Astrocyte of the spinal cord (primary cell): ENCODE measurements at regions not wholly inside any gene's neighbourhood (a gene's known extent, or its start where the extent isn't known, plus 50 kb on each side); places are given as distances from the start of the nearest gene placed in this dataset.
"Not testable (repeated sequence)": the region's sequence is repeated elsewhere in the genome, so short reads cannot be mapped to it uniquely, and the experiment has no call there.

Source experiments
- DNase-seq: peaks from one replicate; pipeline ENCODE4 v3.0.0; 2011; ENCODE audit warnings: low read depth, low spot score
- H3K4me3 ChIP-seq: 2 replicates; pipeline ENCODE4 v1.5.1; 2011; ENCODE audit warnings: low read depth, mild to moderate bottlenecking, low read length, moderate library complexity
- in situ Hi-C: cut with HindIII; loops from 2 replicates; pipeline ENCODE4 v1.10.0; 2017; ENCODE audit warnings: low sequenced_read_pairs
- TF ChIP-seq, protein P1 (sequence below): IDR thresholded peaks from 2 replicates; pipeline ENCODE4 v1.5.1; 2012; ENCODE audit warnings: low read depth, mild to moderate bottlenecking, low read length, inconsistent platforms

GRCh38 chr7:17046666-17047065, 164.9 kb upstream of the AGR3 start:
- DNase-seq = no peak
- in situ Hi-C loops = no loop called here
- TF ChIP-seq, protein P1, sequence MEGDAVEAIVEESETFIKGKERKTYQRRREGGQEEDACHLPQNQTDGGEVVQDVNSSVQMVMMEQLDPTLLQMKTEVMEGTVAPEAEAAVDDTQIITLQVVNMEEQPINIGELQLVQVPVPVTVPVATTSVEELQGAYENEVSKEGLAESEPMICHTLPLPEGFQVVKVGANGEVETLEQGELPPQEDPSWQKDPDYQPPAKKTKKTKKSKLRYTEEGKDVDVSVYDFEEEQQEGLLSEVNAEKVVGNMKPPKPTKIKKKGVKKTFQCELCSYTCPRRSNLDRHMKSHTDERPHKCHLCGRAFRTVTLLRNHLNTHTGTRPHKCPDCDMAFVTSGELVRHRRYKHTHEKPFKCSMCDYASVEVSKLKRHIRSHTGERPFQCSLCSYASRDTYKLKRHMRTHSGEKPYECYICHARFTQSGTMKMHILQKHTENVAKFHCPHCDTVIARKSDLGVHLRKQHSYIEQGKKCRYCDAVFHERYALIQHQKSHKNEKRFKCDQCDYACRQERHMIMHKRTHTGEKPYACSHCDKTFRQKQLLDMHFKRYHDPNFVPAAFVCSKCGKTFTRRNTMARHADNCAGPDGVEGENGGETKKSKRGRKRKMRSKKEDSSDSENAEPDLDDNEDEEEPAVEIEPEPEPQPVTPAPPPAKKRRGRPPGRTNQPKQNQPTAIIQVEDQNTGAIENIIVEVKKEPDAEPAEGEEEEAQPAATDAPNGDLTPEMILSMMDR = no peak
- no peak overlapping the region for H3K4me3 ChIP-seq

GRCh38 chr7:17053164-17053563, 171.4 kb upstream of the AGR3 start:
- in situ Hi-C loops, DNase-seq, H3K4me3 ChIP-seq: not testable (repeated sequence)

DNA sequence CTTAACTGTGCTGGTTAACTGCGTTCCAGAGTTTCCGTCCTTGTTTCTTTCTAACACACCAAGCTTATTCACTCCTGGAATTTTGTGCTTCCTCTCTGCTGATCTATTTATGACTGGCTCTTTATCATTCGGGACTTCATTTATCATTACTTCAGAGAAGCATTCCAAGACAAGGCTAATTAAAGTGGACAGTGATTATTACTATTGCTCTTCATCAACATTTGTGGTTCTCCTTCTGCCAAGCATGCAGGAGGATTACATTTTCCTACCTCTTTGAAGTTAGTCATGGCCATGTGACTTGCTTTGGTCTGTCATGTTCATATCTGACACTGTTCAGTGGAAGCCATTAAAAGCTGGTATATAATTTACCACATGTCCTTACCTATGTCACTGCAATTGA, 172.4 kb upstream of the AGR3 start:
- TF ChIP-seq, protein P1 = no peak

GRCh38 chr7:17054836-17055235, 173.1 kb upstream of the AGR3 start:
- TF ChIP-seq, protein P1 = no peak

More for the DNA sequence above, 172.4 kb upstream of the AGR3 start:
- no peak for DNase-seq
- in situ Hi-C loops = no loop called here
- no peak overlapping the region for H3K4me3 ChIP-seq

GRCh38 chr7:17055596-17055995, 173.8 kb upstream of the AGR3 start:
- H3K4me3 ChIP-seq = no peak overlapping the region
- DNase-seq = no peak
- TF ChIP-seq, protein P1 = no peak
- in situ Hi-C loops = no loop called here

More at GRCh38 chr7:17054836-17055235, 173.1 kb upstream of the AGR3 start:
- H3K4me3 ChIP-seq = no peak overlapping the region
- DNase-seq = no peak
- in situ Hi-C loops = no loop called here

- no peak overlapping the region for H3K4me3 ChIP-seq
- in situ Hi-C loops = no loop called here
- TF ChIP-seq, protein P1 = no peak
- peak; percentile 27 for DNase-seq
Measured at GRCh38 chr7:17056491-17057142, 174.8 kb upstream of the AGR3 start.

DNA sequence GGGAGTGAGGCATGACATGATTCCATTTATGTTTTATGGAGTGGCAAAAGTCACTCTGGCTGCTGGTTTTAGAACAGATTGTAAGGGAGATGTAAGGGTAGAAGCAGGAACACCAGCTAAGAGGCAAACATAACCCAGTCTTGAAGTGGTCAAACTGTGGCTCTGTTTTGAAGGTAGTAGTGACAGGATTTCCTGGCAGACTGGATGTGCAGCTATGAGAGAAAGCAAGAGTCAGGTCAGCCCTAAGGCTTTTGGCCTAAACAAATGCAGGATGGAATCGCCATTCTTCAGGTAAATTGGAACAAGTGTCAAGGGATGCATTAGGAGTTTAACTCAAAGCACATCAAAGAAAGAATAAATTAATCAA, 175.3 kb upstream of the AGR3 start:
- TF ChIP-seq, protein P1 = no peak
- in situ Hi-C loops = no loop called here
- H3K4me3 ChIP-seq = no peak overlapping the region
- DNase-seq = no peak
